WTC11 (cell line): ENCODE measurements at regions not wholly inside any gene's neighbourhood (a gene's known extent, or its start where the extent isn't known, plus 50 kb on each side); places are given as distances from the start of the nearest gene placed in this dataset.

ENCODE experiments used
- ATAC-seq: fragments of 200-7000 bp; cut with Tn5 transposase; 2 replicates; pipeline ENCODE4 v1.10.0; 2021; ENCODE audit warnings: mild to moderate bottlenecking, moderate library complexity
- CTCF ChIA-PET: fragments of 300-600 bp; sonication (Branson Sonifier 250); formaldehyde crosslinking; loops from one replicate; lab custom pipeline; 2021; ENCODE audit warnings: antibody characterized with exemption; lab: Charles Lee
- POLR2A ChIA-PET: fragments of 350-600 bp; sonication (Branson Sonifier 250); formaldehyde crosslinking; loops from one replicate; lab custom pipeline; 2021; ENCODE audit warnings: antibody characterized with exemption; lab: Charles Lee
- DNase-seq: peaks from one replicate; pipeline ENCODE4 v3.0.0; 2021; ENCODE audit warnings: low spot score
- H3K27ac Mint-ChIP-seq: 2 replicates; pipeline ENCODE4 v1.8.0; 2021; ENCODE audit warnings: mixed read lengths
- H3K27me3 Mint-ChIP-seq: 2 replicates; pipeline ENCODE4 v1.8.0; 2021; ENCODE audit warnings: low read depth, mild to moderate bottlenecking, moderate library complexity, mixed read lengths
- H3K36me3 Mint-ChIP-seq: 2 replicates; pipeline ENCODE4 v1.8.0; 2021; ENCODE audit warnings: mixed read lengths
- H3K4me1 Mint-ChIP-seq: 2 replicates; pipeline ENCODE4 v1.8.0; 2022; ENCODE audit warnings: mixed read lengths
- H3K4me3 Mint-ChIP-seq: 2 replicates; pipeline ENCODE4 v1.8.0; 2021; ENCODE audit warnings: mild to moderate bottlenecking, moderate library complexity, mixed read lengths
- H3K9me3 Mint-ChIP-seq: 2 replicates; pipeline ENCODE4 v1.8.0; 2021; ENCODE audit warnings: mixed read lengths
- CBFB ChIP-seq: sonication (generic); formaldehyde crosslinking; IDR thresholded peaks from 2 replicates; pipeline ENCODE4 v1.8.1; 2022; ENCODE audit warnings: mild to moderate bottlenecking, low read depth, missing genetic modification reagents
- E2F1 ChIP-seq: sonication (generic); formaldehyde crosslinking; IDR thresholded peaks from 2 replicates; pipeline ENCODE4 v1.8.0; 2022; ENCODE audit warnings: mild to moderate bottlenecking, missing genetic modification reagents
- E2F5 ChIP-seq: sonication (generic); formaldehyde crosslinking; IDR thresholded peaks from 2 replicates; pipeline ENCODE4 v1.8.1; 2022; ENCODE audit warnings: mild to moderate bottlenecking, moderate library complexity, missing genetic modification reagents
- ESRRA ChIP-seq: sonication (generic); formaldehyde crosslinking; IDR thresholded peaks from 2 replicates; pipeline ENCODE4 v1.8.1; 2022; ENCODE audit warnings: mild to moderate bottlenecking, missing genetic modification reagents, borderline replicate concordance
- GRHL2 ChIP-seq: fragments of 250-450 bp; sonication (Bioruptor Pico); IDR thresholded peaks from 2 replicates; pipeline ENCODE4 v1.8.0; 2022; ENCODE audit warnings: mild to moderate bottlenecking, moderate library complexity; ENCODE audit not compliant: insufficient replicate concordance, severe bottlenecking
- GTF2I ChIP-seq: fragments of 250-450 bp; sonication (Bioruptor Pico); conservative IDR thresholded peaks from 2 replicates; pipeline ENCODE4 v1.4.0; 2021; ENCODE audit warnings: mild to moderate bottlenecking
- MXD4 ChIP-seq: fragments of 250-450 bp; sonication (Bioruptor Pico); IDR thresholded peaks from 2 replicates; pipeline ENCODE4 v1.8.0; 2021; ENCODE audit warnings: mild to moderate bottlenecking, moderate library complexity, borderline replicate concordance
- NR1H2 ChIP-seq: sonication (generic); formaldehyde crosslinking; IDR thresholded peaks from 2 replicates; pipeline ENCODE4 v1.9.0; 2021; ENCODE audit warnings: mild to moderate bottlenecking, moderate library complexity, missing genetic modification reagents
- RORB ChIP-seq: fragments of 250-450 bp; sonication (Bioruptor Pico); IDR thresholded peaks from 2 replicates; pipeline ENCODE4 v1.9.0; 2021; ENCODE audit warnings: mild to moderate bottlenecking
- SMAD3 ChIP-seq: sonication (generic); formaldehyde crosslinking; IDR thresholded peaks from 2 replicates; pipeline ENCODE4 v1.8.0; 2022; ENCODE audit warnings: missing genetic modification reagents, mild to moderate bottlenecking, borderline replicate concordance
- TCF7 ChIP-seq: sonication (generic); formaldehyde crosslinking; IDR thresholded peaks from 2 replicates; pipeline ENCODE4 v1.8.0; 2022; ENCODE audit warnings: mild to moderate bottlenecking, low read depth, missing genetic modification reagents, moderate library complexity
- TEAD1 ChIP-seq: sonication (generic); formaldehyde crosslinking; IDR thresholded peaks from 2 replicates; pipeline ENCODE4 v1.8.0; 2022; ENCODE audit warnings: mild to moderate bottlenecking, missing genetic modification reagents
- ZBTB21 ChIP-seq: sonication (generic); formaldehyde crosslinking; IDR thresholded peaks from 2 replicates; pipeline ENCODE4 v1.8.1; 2023; ENCODE audit warnings: mild to moderate bottlenecking, missing genetic modification reagents, borderline replicate concordance
- ZNF219 ChIP-seq: sonication (generic); formaldehyde crosslinking; IDR thresholded peaks from 2 replicates; pipeline ENCODE4 v1.8.0; 2023; ENCODE audit warnings: missing genetic modification reagents, mild to moderate bottlenecking, borderline replicate concordance
- ZNF317 ChIP-seq: sonication (generic); formaldehyde crosslinking; IDR thresholded peaks from 2 replicates; pipeline ENCODE4 v1.8.1; 2023; ENCODE audit warnings: low read depth, mild to moderate bottlenecking, moderate library complexity, missing genetic modification reagents, borderline replicate concordance
- ZNF416 ChIP-seq: fragments of 250-450 bp; sonication (Bioruptor Pico); IDR thresholded peaks from 2 replicates; pipeline ENCODE4 v1.9.0; 2021; ENCODE audit warnings: mild to moderate bottlenecking, inconsistent platforms
- ZNF671 ChIP-seq: fragments of 250-450 bp; sonication (Bioruptor Pico); IDR thresholded peaks from 2 replicates; pipeline ENCODE4 v1.8.0; 2021; ENCODE audit warnings: mild to moderate bottlenecking
- ZSCAN18 ChIP-seq: fragments of 250-450 bp; sonication (Bioruptor Pico); IDR thresholded peaks from 2 replicates; pipeline ENCODE4 v2.1.2; 2022; ENCODE audit warnings: mild to moderate bottlenecking, moderate library complexity
- TF ChIP-seq, protein P1 (sequence below): sonication (generic); formaldehyde crosslinking; IDR thresholded peaks from 2 replicates; pipeline ENCODE4 v1.8.1; 2022; ENCODE audit warnings: low read depth, mild to moderate bottlenecking, moderate library complexity, missing genetic modification reagents, borderline replicate concordance
- TF ChIP-seq, protein P2 (sequence below): fragments of 250-450 bp; sonication (Bioruptor Pico); IDR thresholded peaks from 2 replicates; pipeline ENCODE4 v1.9.0; 2021; ENCODE audit warnings: mild to moderate bottlenecking, borderline replicate concordance
- TF ChIP-seq, protein P3 (sequence below): fragments of 250-450 bp; sonication (Bioruptor Pico); IDR thresholded peaks from 2 replicates; pipeline ENCODE4 v1.9.0; 2021; ENCODE audit warnings: mild to moderate bottlenecking
- TF ChIP-seq, protein P4 (sequence below): sonication (generic); formaldehyde crosslinking; IDR thresholded peaks from 2 replicates; pipeline ENCODE4 v1.8.1; 2023; ENCODE audit warnings: mild to moderate bottlenecking, moderate library complexity, missing genetic modification reagents

- TF ChIP-seq, protein P1, sequence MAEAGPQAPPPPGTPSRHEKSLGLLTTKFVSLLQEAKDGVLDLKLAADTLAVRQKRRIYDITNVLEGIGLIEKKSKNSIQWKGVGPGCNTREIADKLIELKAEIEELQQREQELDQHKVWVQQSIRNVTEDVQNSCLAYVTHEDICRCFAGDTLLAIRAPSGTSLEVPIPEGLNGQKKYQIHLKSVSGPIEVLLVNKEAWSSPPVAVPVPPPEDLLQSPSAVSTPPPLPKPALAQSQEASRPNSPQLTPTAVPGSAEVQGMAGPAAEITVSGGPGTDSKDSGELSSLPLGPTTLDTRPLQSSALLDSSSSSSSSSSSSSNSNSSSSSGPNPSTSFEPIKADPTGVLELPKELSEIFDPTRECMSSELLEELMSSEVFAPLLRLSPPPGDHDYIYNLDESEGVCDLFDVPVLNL (CRISPR knock-in tag), result no peak
- no peak for TF ChIP-seq E2F1 (CRISPR knock-in tag)
- no peak for TF ChIP-seq TCF7 (CRISPR knock-in tag)
- TF ChIP-seq RORB (CRISPR knock-in tag), result no peak
- no peak for TF ChIP-seq ZNF219 (CRISPR knock-in tag)
- TF ChIP-seq ZSCAN18, result no peak
- no peak for TF ChIP-seq CBFB (CRISPR knock-in tag)
- no peak for TF ChIP-seq TEAD1 (CRISPR knock-in tag)
- TF ChIP-seq, protein P2, sequence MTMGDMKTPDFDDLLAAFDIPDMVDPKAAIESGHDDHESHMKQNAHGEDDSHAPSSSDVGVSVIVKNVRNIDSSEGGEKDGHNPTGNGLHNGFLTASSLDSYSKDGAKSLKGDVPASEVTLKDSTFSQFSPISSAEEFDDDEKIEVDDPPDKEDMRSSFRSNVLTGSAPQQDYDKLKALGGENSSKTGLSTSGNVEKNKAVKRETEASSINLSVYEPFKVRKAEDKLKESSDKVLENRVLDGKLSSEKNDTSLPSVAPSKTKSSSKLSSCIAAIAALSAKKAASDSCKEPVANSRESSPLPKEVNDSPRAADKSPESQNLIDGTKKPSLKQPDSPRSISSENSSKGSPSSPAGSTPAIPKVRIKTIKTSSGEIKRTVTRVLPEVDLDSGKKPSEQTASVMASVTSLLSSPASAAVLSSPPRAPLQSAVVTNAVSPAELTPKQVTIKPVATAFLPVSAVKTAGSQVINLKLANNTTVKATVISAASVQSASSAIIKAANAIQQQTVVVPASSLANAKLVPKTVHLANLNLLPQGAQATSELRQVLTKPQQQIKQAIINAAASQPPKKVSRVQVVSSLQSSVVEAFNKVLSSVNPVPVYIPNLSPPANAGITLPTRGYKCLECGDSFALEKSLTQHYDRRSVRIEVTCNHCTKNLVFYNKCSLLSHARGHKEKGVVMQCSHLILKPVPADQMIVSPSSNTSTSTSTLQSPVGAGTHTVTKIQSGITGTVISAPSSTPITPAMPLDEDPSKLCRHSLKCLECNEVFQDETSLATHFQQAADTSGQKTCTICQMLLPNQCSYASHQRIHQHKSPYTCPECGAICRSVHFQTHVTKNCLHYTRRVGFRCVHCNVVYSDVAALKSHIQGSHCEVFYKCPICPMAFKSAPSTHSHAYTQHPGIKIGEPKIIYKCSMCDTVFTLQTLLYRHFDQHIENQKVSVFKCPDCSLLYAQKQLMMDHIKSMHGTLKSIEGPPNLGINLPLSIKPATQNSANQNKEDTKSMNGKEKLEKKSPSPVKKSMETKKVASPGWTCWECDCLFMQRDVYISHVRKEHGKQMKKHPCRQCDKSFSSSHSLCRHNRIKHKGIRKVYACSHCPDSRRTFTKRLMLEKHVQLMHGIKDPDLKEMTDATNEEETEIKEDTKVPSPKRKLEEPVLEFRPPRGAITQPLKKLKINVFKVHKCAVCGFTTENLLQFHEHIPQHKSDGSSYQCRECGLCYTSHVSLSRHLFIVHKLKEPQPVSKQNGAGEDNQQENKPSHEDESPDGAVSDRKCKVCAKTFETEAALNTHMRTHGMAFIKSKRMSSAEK (CRISPR knock-in tag), result no peak
- no peak for TF ChIP-seq E2F5 (CRISPR knock-in tag)
- TF ChIP-seq, all 79 proteins: peak for 0
Measured at GRCh38 chr11:130581646-130582045, 133.2 kb downstream of the ADAMTS15 start (continued).

DNA sequence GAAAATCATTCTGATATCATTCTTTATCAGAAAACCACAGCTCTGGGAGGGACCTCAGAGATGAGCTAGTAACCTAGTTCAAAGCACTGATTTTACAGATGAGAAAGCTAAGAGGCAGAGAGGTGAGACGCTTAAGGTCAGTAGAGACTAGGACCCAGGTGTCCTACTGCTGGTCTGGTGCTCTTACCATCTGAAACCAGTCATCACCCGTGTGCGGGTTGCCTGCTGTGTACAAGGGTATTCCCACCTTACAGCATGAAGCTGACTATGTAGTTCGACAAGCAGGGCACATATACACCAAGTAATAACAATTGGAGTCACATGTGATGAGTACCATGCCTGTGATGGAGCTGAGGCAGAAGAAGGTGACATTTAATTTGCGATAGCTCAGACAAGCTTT is 133.7 kb downstream of the ADAMTS15 start:
- Mint-ChIP-seq H3K36me3 (no peaks in the 10 kb centered on the region), H3K27ac (no peak overlapping the region), H3K9me3 (peaks cover 15% of the 10 kb centered on the region), H3K4me3 (no peak overlapping the region), H3K27me3 (peaks cover 3% of the 10 kb centered on the region; the same call in 1 of the 2 replicates), H3K4me1 (peaks cover 36% of the 10 kb centered on the region)
- no peak for TF ChIP-seq ZNF317 (CRISPR knock-in tag)
- TF ChIP-seq NR1H2 (CRISPR knock-in tag), result no peak
- TF ChIP-seq, protein P3, sequence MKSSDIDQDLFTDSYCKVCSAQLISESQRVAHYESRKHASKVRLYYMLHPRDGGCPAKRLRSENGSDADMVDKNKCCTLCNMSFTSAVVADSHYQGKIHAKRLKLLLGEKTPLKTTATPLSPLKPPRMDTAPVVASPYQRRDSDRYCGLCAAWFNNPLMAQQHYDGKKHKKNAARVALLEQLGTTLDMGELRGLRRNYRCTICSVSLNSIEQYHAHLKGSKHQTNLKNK (CRISPR knock-in tag), result no peak
- no peak for DNase-seq
- POLR2A ChIA-PET, result no interaction called here
- ATAC-seq, result no peak
- CTCF ChIA-PET, result no interaction called here

DNA sequence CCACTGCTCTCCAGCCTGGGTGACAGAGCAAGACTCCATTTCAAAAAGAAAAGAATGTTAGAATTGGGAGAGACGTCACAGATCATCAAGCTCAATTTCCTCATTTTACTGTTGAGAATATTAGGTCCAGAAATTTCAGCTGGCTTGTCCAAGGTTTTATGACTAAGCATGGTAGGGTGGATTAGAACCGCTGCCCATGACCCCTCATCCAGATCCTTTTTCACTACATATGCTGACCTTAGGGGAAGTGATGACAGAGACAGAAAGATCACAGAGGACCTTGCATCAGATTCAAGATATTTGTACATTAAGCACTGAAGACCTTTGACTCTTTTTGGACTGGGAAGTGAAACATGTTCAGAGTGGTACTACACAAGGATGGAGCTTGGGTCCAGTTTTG is 134.5 kb downstream of the ADAMTS15 start:
- ATAC-seq, result no peak
- H3K4me1 Mint-ChIP-seq, result peaks cover 36% of the 10 kb centered on the region
- DNase-seq, result no peak
- H3K36me3 Mint-ChIP-seq, result no peaks in the 10 kb centered on the region
- POLR2A ChIA-PET, result no interaction called here
- no peak overlapping the region for H3K27ac Mint-ChIP-seq
- H3K9me3 Mint-ChIP-seq, result peaks cover 15% of the 10 kb centered on the region
- CTCF ChIA-PET, result no interaction called here
- peaks cover 3% of the 10 kb centered on the region; the same call in 1 of the 2 replicates for H3K27me3 Mint-ChIP-seq
- no peak overlapping the region for H3K4me3 Mint-ChIP-seq
- TF ChIP-seq SMAD3 (CRISPR knock-in tag), result no peak
- TF ChIP-seq, protein P4, sequence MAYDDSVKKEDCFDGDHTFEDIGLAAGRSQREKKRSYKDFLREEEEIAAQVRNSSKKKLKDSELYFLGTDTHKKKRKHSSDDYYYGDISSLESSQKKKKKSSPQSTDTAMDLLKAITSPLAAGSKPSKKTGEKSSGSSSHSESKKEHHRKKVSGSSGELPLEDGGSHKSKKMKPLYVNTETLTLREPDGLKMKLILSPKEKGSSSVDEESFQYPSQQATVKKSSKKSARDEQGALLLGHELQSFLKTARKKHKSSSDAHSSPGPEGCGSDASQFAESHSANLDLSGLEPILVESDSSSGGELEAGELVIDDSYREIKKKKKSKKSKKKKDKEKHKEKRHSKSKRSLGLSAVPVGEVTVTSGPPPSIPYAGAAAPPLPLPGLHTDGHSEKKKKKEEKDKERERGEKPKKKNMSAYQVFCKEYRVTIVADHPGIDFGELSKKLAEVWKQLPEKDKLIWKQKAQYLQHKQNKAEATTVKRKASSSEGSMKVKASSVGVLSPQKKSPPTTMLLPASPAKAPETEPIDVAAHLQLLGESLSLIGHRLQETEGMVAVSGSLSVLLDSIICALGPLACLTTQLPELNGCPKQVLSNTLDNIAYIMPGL, result no peak
- no peak for TF ChIP-seq ESRRA (CRISPR knock-in tag)
- no peak for TF ChIP-seq ZBTB21 (CRISPR knock-in tag)
- no peak for TF ChIP-seq E2F5 (CRISPR knock-in tag)
- TF ChIP-seq ZNF219 (CRISPR knock-in tag), result no peak
- TF ChIP-seq MXD4 (CRISPR knock-in tag), result no peak
- TF ChIP-seq GTF2I (CRISPR knock-in tag), result no peak
- TF ChIP-seq GRHL2 (CRISPR knock-in tag), result no peak
- no peak for TF ChIP-seq ZNF671 (CRISPR knock-in tag)
- TF ChIP-seq ZNF416, result no peak
